ENCODE measurements at regions not wholly inside any gene's neighbourhood (a gene's known extent, or its start where the extent isn't known, plus 50 kb on each side); places are given as distances from the start of the nearest gene placed in this dataset.

DNA sequence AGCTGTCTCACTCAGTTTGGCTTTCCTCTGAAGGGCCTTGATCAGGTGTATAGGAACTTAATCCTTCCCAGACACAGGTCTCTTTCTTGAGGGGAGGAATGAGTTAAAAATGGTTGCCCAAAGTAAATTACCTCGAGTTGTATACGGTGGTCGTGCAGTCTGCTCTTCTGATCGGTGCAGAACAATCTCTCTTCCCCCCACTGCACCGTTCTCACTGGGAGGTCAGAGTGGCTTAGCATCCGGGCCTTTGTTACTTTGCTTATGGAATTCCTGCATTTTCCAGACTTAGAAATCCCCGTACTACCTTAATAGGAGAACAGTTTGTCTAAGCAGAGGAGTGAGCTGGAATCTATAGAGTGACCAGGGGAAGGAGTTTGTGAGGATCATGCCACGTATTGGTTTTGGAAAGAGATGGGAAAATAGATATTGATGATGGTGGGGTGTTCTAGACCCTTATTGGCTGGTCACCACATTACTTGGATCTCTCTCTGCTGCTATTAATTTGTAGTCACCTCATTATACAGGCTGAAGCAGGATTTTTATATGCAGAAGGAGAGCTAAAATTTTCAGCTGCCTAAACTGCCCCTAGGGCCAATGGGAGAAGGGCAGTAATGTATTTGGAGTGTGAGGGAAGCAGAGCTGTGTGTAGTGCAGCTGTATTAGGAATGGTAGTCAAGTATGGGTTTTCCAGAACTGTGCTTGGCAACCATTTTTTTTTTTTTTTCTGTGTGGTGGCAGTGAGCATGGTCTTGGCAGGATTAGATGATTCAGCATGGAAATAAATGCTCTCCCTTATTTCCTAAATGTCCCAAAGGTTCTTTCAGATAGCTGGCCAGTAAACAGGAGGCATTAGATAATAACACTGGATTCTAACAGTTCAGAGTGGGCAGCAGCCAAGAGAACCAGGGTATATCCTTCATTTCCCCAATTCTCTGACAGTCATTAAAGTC is 81.5 kb downstream of the NDUFS5 start:
- no peak for TF ChIP-seq SP1 (IDR thresholded peaks at IDR 0.05; ENCODE audit: low read depth, low read length)
- no peak for TF ChIP-seq SMC3 (IDR thresholded peaks at IDR 0.05; ENCODE audit: borderline replicate concordance, low read length)
- no peak for TF ChIP-seq POLR2A (IDR thresholded peaks at IDR 0.05; ENCODE audit: low read depth, low read length)
- no peak for TF ChIP-seq CTCF (IDR thresholded peaks at IDR 0.05 in 2 of 3, conservative IDR thresholded peaks at IDR 0.05 in 1 of 3; ENCODE audit: control insufficient read depth in 2 of 3, extremely low read depth in 1 of 3, insufficient read depth in 1 of 3, low read depth in 3 of 3, low read length in 3 of 3)
- TF ChIP-seq RBBP5 (conservative IDR thresholded peaks at IDR 0.05) = no peak
- TF ChIP-seq MYC (IDR thresholded peaks at IDR 0.05; ENCODE audit: insufficient read depth, insufficient read length, insufficient replicate concordance, low read length, severe bottlenecking) = no peak
- TF ChIP-seq MXI1 (IDR thresholded peaks at IDR 0.05; ENCODE audit: low read depth, low read length) = no peak
- TF ChIP-seq CHD1 (IDR thresholded peaks at IDR 0.05; ENCODE audit: low read depth, low read length) = no peak
- no peak for TF ChIP-seq POLR2AphosphoS5 (IDR thresholded peaks at IDR 0.05; ENCODE audit: low read length)
- no peak for TF ChIP-seq EZH2 (IDR thresholded peaks at IDR 0.05; ENCODE audit: borderline replicate concordance, control insufficient read depth, low read depth, low read length)

Data from GM12878 (cell line).